Liver (tissue), 8 donors: ENCODE measurements at regions not wholly inside any gene's neighbourhood (a gene's known extent, or its start where the extent isn't known, plus 50 kb on each side); places are given as distances from the start of the nearest gene placed in this dataset.

ENCODE experiments used
- DNase-seq: peaks from one replicate; pipeline ENCODE4 v3.0.0-alpha.2; 2017; ENCODE audit warnings: low spot score
- H3K27ac ChIP-seq, 2 donors: one replicate each; pipeline ENCODE4 v1.7.0; 2013; ENCODE audit warnings: inconsistent platforms in 2 of 2, low read length in 2 of 2, control low read depth in 1 of 2, low read depth in 1 of 2, mild to moderate bottlenecking in 1 of 2
- H3K27me3 ChIP-seq, 4 donors: one replicate each; pipeline versions ENCODE4 v1.6.1 to v1.7.0; 2013; ENCODE audit warnings: low read length in 3 of 4, inconsistent platforms in 1 of 4, mild to moderate bottlenecking in 1 of 4, moderate library complexity in 1 of 4; ENCODE audit not compliant: control insufficient read depth in 4 of 4, insufficient read depth in 4 of 4
- H3K36me3 ChIP-seq, 4 donors: one replicate each; pipeline versions ENCODE4 v1.6.1 to v1.7.0; 2013; ENCODE audit warnings: low read length in 3 of 4, mild to moderate bottlenecking in 3 of 4, low read depth in 1 of 4, moderate library complexity in 1 of 4; ENCODE audit not compliant: control insufficient read depth in 4 of 4, insufficient read depth in 3 of 4
- H3K4me1 ChIP-seq, 4 donors: one replicate each; pipeline versions ENCODE4 v1.6.1 to v1.7.0; 2013; ENCODE audit warnings: low read length in 3 of 4, mild to moderate bottlenecking in 3 of 4, moderate library complexity in 1 of 4; ENCODE audit not compliant: control insufficient read depth in 4 of 4, insufficient read depth in 4 of 4
- H3K4me3 ChIP-seq, 3 donors: one replicate each; pipeline versions ENCODE4 v1.6.1 to v1.7.0; 2013; ENCODE audit warnings: low read length in 3 of 3, control low read depth in 1 of 3, low read depth in 1 of 3, mild to moderate bottlenecking in 1 of 3
- H3K9ac ChIP-seq, 2 donors: one replicate each; pipeline ENCODE4 v1.7.0; 2013; ENCODE audit warnings: low read length in 2 of 2, mild to moderate bottlenecking in 2 of 2, moderate library complexity in 2 of 2, control low read depth in 1 of 2, low read depth in 1 of 2
- H3K9me3 ChIP-seq, 4 donors: one replicate each; pipeline versions ENCODE4 v1.6.1 to v1.7.0; 2013; ENCODE audit warnings: low read length in 3 of 4; ENCODE audit not compliant: control insufficient read depth in 4 of 4
- CTCF ChIP-seq: fragments of 150-350 bp; IDR thresholded peaks from 2 replicates; pipeline ENCODE4 v1.5.1; 2017; ENCODE audit warnings: improper control_type of control experiment, low read depth, low read length; ENCODE audit not compliant: missing input control
- EGR1 ChIP-seq, 2 donors: IDR thresholded peaks; 2 replicates each; pipeline ENCODE4 v1.6.1; 2016 to 2018; ENCODE audit warnings: antibody characterized with exemption in 2 of 2, low read depth in 2 of 2
- FOXA1 ChIP-seq: IDR thresholded peaks from 2 replicates; pipeline ENCODE4 v1.6.1; 2016; ENCODE audit warnings: antibody characterized with exemption
- FOXA2 ChIP-seq: IDR thresholded peaks from 2 replicates; pipeline ENCODE4 v1.6.1; 2016; ENCODE audit warnings: antibody characterized with exemption
- GABPA ChIP-seq, 2 donors: IDR thresholded peaks in 1 of 2; conservative IDR thresholded peaks in 1 of 2; 2 replicates each; pipeline ENCODE4 v1.6.1; 2016; ENCODE audit warnings: antibody characterized with exemption in 2 of 2, mild to moderate bottlenecking in 1 of 2, moderate library complexity in 1 of 2
- HNF4A ChIP-seq, 2 donors: conservative IDR thresholded peaks; 2 replicates each; pipeline ENCODE4 v1.6.1; 2016; ENCODE audit warnings: antibody characterized with exemption in 2 of 2, mild to moderate bottlenecking in 2 of 2
- HNF4G ChIP-seq: IDR thresholded peaks from 2 replicates; pipeline ENCODE4 v1.6.1; 2016; ENCODE audit warnings: antibody characterized with exemption
- JUND ChIP-seq, 2 donors: IDR thresholded peaks; 2 replicates each; pipeline ENCODE4 v1.6.1; 2016; ENCODE audit warnings: antibody characterized with exemption in 2 of 2
- RAD21 ChIP-seq, 2 donors: IDR thresholded peaks; 2 replicates each; pipeline ENCODE4 v1.6.1; 2016; ENCODE audit warnings: antibody characterized with exemption in 2 of 2, mild to moderate bottlenecking in 2 of 2
- RXRA ChIP-seq, 2 donors: IDR thresholded peaks; 2 replicates each; pipeline ENCODE4 v1.6.1; 2017 to 2018; ENCODE audit warnings: antibody characterized with exemption in 2 of 2, mild to moderate bottlenecking in 1 of 2
- YY1 ChIP-seq: IDR thresholded peaks from 2 replicates; pipeline ENCODE4 v1.6.1; 2016; ENCODE audit warnings: antibody characterized with exemption, mild to moderate bottlenecking
- WGBS: extraction: QIAGEN DNeasy Blood & Tissue Kit; methylation state at CpG from one replicate; pipeline ENCODE4 v1.1.7; 2013; 5-methylcytosine and 5-hydroxymethylcytosine counted together
- TF ChIP-seq, protein P1 (sequence below): IDR thresholded peaks from 2 replicates; pipeline ENCODE4 v1.6.1; 2016; ENCODE audit warnings: antibody characterized with exemption, mild to moderate bottlenecking
- TF ChIP-seq, protein P2 (sequence below): IDR thresholded peaks from 2 replicates; pipeline ENCODE4 v1.6.1; 2016; ENCODE audit warnings: antibody characterized with exemption
- donor health status: healthy.
- donor health status: healthy.
- donor health status: healthy.
- donor health status: healthy.
- donor health status: healthy.

- H3K9ac ChIP-seq, result no peak overlapping the region
These were observed 149.4 kb upstream of the PJA1 start for GRCh38 chrX:69314436-69315348.

More at GRCh38 chrX:69314436-69315348, 149.4 kb upstream of the PJA1 start:
- no peak for TF ChIP-seq HNF4A (conservative IDR thresholded peaks at IDR 0.05)
- no peak for TF ChIP-seq CTCF
- TF ChIP-seq, protein P1, sequence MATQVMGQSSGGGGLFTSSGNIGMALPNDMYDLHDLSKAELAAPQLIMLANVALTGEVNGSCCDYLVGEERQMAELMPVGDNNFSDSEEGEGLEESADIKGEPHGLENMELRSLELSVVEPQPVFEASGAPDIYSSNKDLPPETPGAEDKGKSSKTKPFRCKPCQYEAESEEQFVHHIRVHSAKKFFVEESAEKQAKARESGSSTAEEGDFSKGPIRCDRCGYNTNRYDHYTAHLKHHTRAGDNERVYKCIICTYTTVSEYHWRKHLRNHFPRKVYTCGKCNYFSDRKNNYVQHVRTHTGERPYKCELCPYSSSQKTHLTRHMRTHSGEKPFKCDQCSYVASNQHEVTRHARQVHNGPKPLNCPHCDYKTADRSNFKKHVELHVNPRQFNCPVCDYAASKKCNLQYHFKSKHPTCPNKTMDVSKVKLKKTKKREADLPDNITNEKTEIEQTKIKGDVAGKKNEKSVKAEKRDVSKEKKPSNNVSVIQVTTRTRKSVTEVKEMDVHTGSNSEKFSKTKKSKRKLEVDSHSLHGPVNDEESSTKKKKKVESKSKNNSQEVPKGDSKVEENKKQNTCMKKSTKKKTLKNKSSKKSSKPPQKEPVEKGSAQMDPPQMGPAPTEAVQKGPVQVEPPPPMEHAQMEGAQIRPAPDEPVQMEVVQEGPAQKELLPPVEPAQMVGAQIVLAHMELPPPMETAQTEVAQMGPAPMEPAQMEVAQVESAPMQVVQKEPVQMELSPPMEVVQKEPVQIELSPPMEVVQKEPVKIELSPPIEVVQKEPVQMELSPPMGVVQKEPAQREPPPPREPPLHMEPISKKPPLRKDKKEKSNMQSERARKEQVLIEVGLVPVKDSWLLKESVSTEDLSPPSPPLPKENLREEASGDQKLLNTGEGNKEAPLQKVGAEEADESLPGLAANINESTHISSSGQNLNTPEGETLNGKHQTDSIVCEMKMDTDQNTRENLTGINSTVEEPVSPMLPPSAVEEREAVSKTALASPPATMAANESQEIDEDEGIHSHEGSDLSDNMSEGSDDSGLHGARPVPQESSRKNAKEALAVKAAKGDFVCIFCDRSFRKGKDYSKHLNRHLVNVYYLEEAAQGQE, result no peak
- no peak for TF ChIP-seq RAD21 (IDR thresholded peaks at IDR 0.05)
- TF ChIP-seq EGR1 (IDR thresholded peaks at IDR 0.05; ENCODE audit: low read depth in 2 of 2), result no peak
- TF ChIP-seq YY1, result no peak
- no peak for TF ChIP-seq RXRA (IDR thresholded peaks at IDR 0.05)
- no peak for TF ChIP-seq HNF4G
- TF ChIP-seq FOXA1, result no peak
- TF ChIP-seq, protein P2, sequence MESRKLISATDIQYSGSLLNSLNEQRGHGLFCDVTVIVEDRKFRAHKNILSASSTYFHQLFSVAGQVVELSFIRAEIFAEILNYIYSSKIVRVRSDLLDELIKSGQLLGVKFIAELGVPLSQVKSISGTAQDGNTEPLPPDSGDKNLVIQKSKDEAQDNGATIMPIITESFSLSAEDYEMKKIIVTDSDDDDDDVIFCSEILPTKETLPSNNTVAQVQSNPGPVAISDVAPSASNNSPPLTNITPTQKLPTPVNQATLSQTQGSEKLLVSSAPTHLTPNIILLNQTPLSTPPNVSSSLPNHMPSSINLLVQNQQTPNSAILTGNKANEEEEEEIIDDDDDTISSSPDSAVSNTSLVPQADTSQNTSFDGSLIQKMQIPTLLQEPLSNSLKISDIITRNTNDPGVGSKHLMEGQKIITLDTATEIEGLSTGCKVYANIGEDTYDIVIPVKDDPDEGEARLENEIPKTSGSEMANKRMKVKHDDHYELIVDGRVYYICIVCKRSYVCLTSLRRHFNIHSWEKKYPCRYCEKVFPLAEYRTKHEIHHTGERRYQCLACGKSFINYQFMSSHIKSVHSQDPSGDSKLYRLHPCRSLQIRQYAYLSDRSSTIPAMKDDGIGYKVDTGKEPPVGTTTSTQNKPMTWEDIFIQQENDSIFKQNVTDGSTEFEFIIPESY, result no peak
- no peak for TF ChIP-seq FOXA2
- no peak for TF ChIP-seq GABPA (IDR thresholded peaks at IDR 0.05 in 1 of 2, conservative IDR thresholded peaks at IDR 0.05 in 1 of 2)
- no peak for TF ChIP-seq JUND (IDR thresholded peaks at IDR 0.05)
- no peaks in the 10 kb centered on the region for H3K4me1 ChIP-seq
- WGBS, result 62% methylated on average over 20 of the region's 20 CpGs
- no peaks in the 10 kb centered on the region for H3K9me3 ChIP-seq
- no peaks in the 10 kb centered on the region for H3K36me3 ChIP-seq
- H3K4me3 ChIP-seq, result no peak overlapping the region
- H3K27ac ChIP-seq, result no peak overlapping the region
- no peak for DNase-seq
- H3K27me3 ChIP-seq, result peaks cover 0 to 2% (median 0%) of the 10 kb centered on the region in 4 donors
